HCT116 (cell line): ENCODE measurements at regions not wholly inside any gene's neighbourhood (a gene's known extent, or its start where the extent isn't known, plus 50 kb on each side); places are given as distances from the start of the nearest gene placed in this dataset.

Experiments
- CEBPB ChIP-seq: IDR thresholded peaks from 2 replicates; pipeline ENCODE4 v1.6.1; 2012; ENCODE audit warnings: low read depth
- CTCF ChIP-seq, 3 experiments: fragments of 200-600 bp in 1 of 3; sonication (generic) in 1 of 3; IDR thresholded peaks in 2 of 3; conservative IDR thresholded peaks in 1 of 3; 2 replicates each; pipeline ENCODE4 v1.5.1; 2012 to 2017; ENCODE audit warnings: low read depth in 2 of 3, low read length in 2 of 3, antibody characterized with exemption in 1 of 3, borderline replicate concordance in 1 of 3, control low read depth in 1 of 3, mild to moderate bottlenecking in 1 of 3, mixed read lengths in 1 of 3, mixed run types in 1 of 3, moderate library complexity in 1 of 3; ENCODE audit not compliant: insufficient read depth in 1 of 3
- EGR1 ChIP-seq: IDR thresholded peaks from 2 replicates; pipeline ENCODE4 v1.6.1; 2012; ENCODE audit warnings: low read depth
- EZH2phosphoT487 ChIP-seq: fragments of 200-600 bp; IDR thresholded peaks from 2 replicates; pipeline ENCODE4 v1.6.1; 2018; ENCODE audit warnings: antibody characterized with exemption, borderline replicate concordance
- JUND ChIP-seq: IDR thresholded peaks from 2 replicates; pipeline ENCODE4 v1.6.1; 2012
- MAX ChIP-seq: IDR thresholded peaks from 2 replicates; pipeline ENCODE4 v1.6.1; 2012
- POLR2A ChIP-seq: IDR thresholded peaks from 2 replicates; pipeline ENCODE4 v1.7.0; 2011; ENCODE audit warnings: borderline replicate concordance; ENCODE audit not compliant: insufficient read depth, insufficient read length; ENCODE audit errors: extremely low read depth
- POLR2AphosphoS5 ChIP-seq: IDR thresholded peaks from 2 replicates; pipeline ENCODE4 v1.6.1; 2011; ENCODE audit warnings: mild to moderate bottlenecking, low read depth, low read length, moderate library complexity
- REST ChIP-seq: IDR thresholded peaks from 2 replicates; pipeline ENCODE4 v1.6.1; 2012; ENCODE audit warnings: low read depth
- TCF7L2 ChIP-seq: IDR thresholded peaks from 2 replicates; pipeline ENCODE4 v1.7.0; 2011; ENCODE audit warnings: borderline replicate concordance, inconsistent platforms; ENCODE audit not compliant: insufficient read depth, insufficient read length; ENCODE audit errors: extremely low read depth
- YY1 ChIP-seq: IDR thresholded peaks from 2 replicates; pipeline ENCODE4 v1.6.1; 2011; ENCODE audit warnings: low read length, low read depth, moderate library complexity, mild to moderate bottlenecking; ENCODE audit not compliant: insufficient replicate concordance; ENCODE audit errors: extremely low read depth
- ZBTB33 ChIP-seq: IDR thresholded peaks from 2 replicates; pipeline ENCODE4 v1.6.1; 2011; ENCODE audit warnings: mild to moderate bottlenecking, low read length, moderate library complexity; ENCODE audit not compliant: insufficient replicate concordance; ENCODE audit errors: extremely low read depth

GRCh38 chr15:69699096-69699495 lies 246.5 kb downstream of the RPLP1 start:
- TF ChIP-seq JUND (no peak), POLR2A (no peak), CTCF (IDR thresholded peaks at IDR 0.05 in 2 of 3, conservative IDR thresholded peaks at IDR 0.05 in 1 of 3; ENCODE audit: borderline replicate concordance in 1 of 3, insufficient read depth in 1 of 3, low read depth in 2 of 3, low read length in 2 of 3) (no peak), EZH2phosphoT487 (no peak), ZBTB33 (no peak), CEBPB (no peak), EGR1 (no peak), POLR2AphosphoS5 (no peak), MAX (no peak), TCF7L2 (no peak), REST (no peak), YY1 (no peak)
